Sigmoid colon (tissue), 6 donors: ENCODE measurements at regions not wholly inside any gene's neighbourhood (a gene's known extent, or its start where the extent isn't known, plus 50 kb on each side); places are given as distances from the start of the nearest gene placed in this dataset.

ENCODE experiments used
- DNase-seq: peaks from one replicate; pipeline ENCODE4 v3.0.0-alpha.2; 2019
- H3K27ac ChIP-seq, 4 donors: fragments of 200-600 bp; sonication (generic); one replicate each; pipeline ENCODE4 v1.5.1; 2016 to 2019; ENCODE audit warnings: mild to moderate bottlenecking in 1 of 4
- H3K27me3 ChIP-seq, 3 donors: fragments of 200-600 bp; sonication (generic); one replicate each; pipeline ENCODE4 v1.5.1; 2019; ENCODE audit warnings: mild to moderate bottlenecking in 1 of 3
- H3K36me3 ChIP-seq, 4 donors: fragments of 200-600 bp; sonication (generic); one replicate each; pipeline ENCODE4 v1.5.1; 2016 to 2019
- H3K4me1 ChIP-seq, 4 donors: fragments of 200-600 bp; sonication (generic); one replicate each; pipeline ENCODE4 v1.5.1; 2017 to 2019
- H3K4me3 ChIP-seq, 4 donors: fragments of 200-600 bp; sonication (generic); one replicate each; pipeline ENCODE4 v1.5.1; 2017 to 2019; ENCODE audit warnings: mild to moderate bottlenecking in 2 of 4, moderate library complexity in 1 of 4
- H3K9me3 ChIP-seq, 4 donors: fragments of 200-600 bp in 3 of 4; sonication (generic) in 3 of 4; one replicate each; pipeline versions ENCODE4 v1.5.1 to v1.6.1; 2013 to 2019
- CTCF ChIP-seq, 4 experiments: fragments of 450-650 bp in 3 of 4; fragments of 200-600 bp in 1 of 4; IDR thresholded peaks; one replicate each; pipeline ENCODE4 v1.5.1; 2016 to 2019; ENCODE audit warnings: antibody characterized with exemption in 4 of 4, mild to moderate bottlenecking in 3 of 4, moderate library complexity in 2 of 4
- EP300 ChIP-seq, 4 donors: sonication (generic); formaldehyde crosslinking; IDR thresholded peaks; one replicate each; pipeline ENCODE4 v1.6.1; 2017; ENCODE audit warnings: antibody characterized with exemption in 4 of 4
- POLR2A ChIP-seq, 2 donors: fragments of 450-650 bp; IDR thresholded peaks; one replicate each; pipeline ENCODE4 v1.6.1; 2016; ENCODE audit warnings: antibody characterized with exemption in 2 of 2, mild to moderate bottlenecking in 2 of 2, moderate library complexity in 2 of 2
- POLR2AphosphoS5 ChIP-seq, 4 donors: sonication (generic); formaldehyde crosslinking; IDR thresholded peaks; one replicate each; pipeline ENCODE4 v1.6.1; 2017; ENCODE audit warnings: antibody characterized with exemption in 4 of 4
- WGBS, 2 donors: extraction: QIAGEN DNeasy Blood & Tissue Kit; methylation state at CpG; one replicate each; pipeline ENCODE4 v1.1.7; 2013; 5-methylcytosine and 5-hydroxymethylcytosine counted together
- intact Hi-C: fragments of 100-400 bp; cut with DNase I; formaldehyde crosslinking; loops from one replicate; pipeline ENCODE4 v1.15.1; 2023
- donor health status: healthy with polysubstance abuse.
- donor health status: healthy.

GRCh38 chr13:97140611-97141010, 81.5 kb upstream of the MBNL2 start:
- DNase-seq, result no peak
- Histone ChIP-seq H3K9me3 (no peaks in the 10 kb centered on the region), H3K36me3 (no peaks in the 10 kb centered on the region), H3K4me3 (no peak overlapping the region), H3K4me1 (peaks cover 0 to 37% (median 19%) of the 10 kb centered on the region in 4 donors), H3K27me3 (no peaks in the 10 kb centered on the region), H3K27ac (peak overlapping the region in 1 of 4 donors; percentile 55)
- intact Hi-C loops, result no loop called here
- WGBS, 2 donors, result 32 to 57% methylated on average over 3 of the region's 3 CpGs
- TF ChIP-seq EP300 (IDR thresholded peaks at IDR 0.05) (no peak), POLR2AphosphoS5 (IDR thresholded peaks at IDR 0.05) (no peak), POLR2A (IDR thresholded peaks at IDR 0.05) (no peak), CTCF (IDR thresholded peaks at IDR 0.05) (no peak)

DNA sequence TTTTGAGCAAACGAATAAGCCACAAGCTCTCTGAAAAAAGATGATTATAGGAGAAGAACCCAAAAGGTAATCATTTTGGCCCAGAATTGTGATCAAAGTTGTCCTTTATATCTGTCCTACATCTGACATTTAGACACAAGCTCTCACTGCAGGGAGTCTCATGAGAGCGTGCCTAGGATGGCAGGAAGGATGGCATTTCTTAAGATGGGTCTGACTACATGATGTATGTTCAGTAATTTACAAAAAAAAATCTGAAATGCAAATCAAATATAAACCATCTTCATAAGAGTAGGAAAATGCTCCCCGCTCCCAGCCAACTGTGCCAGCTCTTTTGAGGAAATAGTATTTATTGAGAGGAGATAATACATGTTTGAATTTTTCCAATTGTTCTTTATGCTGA, 81.0 kb upstream of the MBNL2 start:
- Histone ChIP-seq H3K9me3 (no peaks in the 10 kb centered on the region), H3K4me3 (peak overlapping the region in 1 of 4 donors; percentile 16), H3K27me3 (no peaks in the 10 kb centered on the region), H3K4me1 (peaks cover 0 to 37% (median 19%) of the 10 kb centered on the region in 4 donors), H3K36me3 (no peaks in the 10 kb centered on the region), H3K27ac (peak overlapping the region in 3 of 4 donors; percentile 30 to 55 (median 41))
- intact Hi-C loops, result no loop called here
- TF ChIP-seq CTCF (IDR thresholded peaks at IDR 0.05) (no peak), POLR2AphosphoS5 (IDR thresholded peaks at IDR 0.05) (no peak)
- no peak for DNase-seq
- 17 to 63% methylated on average over 3 of the region's 3 CpGs for WGBS, 2 donors

GRCh38 chr13:97141564-97142005, 80.5 kb upstream of the MBNL2 start:
- DNase-seq, result peak; percentile 73
- peak overlapping the region in 3 of 4 donors; percentile 30 to 55 (median 41) for H3K27ac ChIP-seq

GRCh38 chr13:97142452-97142851, 79.7 kb upstream of the MBNL2 start:
- Histone ChIP-seq H3K27ac (peak overlapping the region in 1 of 4 donors; percentile 41), H3K4me3 (peak overlapping the region in 3 of 4 donors; percentile 8 to 16 (median 9)), H3K36me3 (no peaks in the 10 kb centered on the region), H3K27me3 (no peaks in the 10 kb centered on the region), H3K9me3 (no peaks in the 10 kb centered on the region), H3K4me1 (peaks cover 0 to 30% (median 19%) of the 10 kb centered on the region in 4 donors)
- intact Hi-C loops, result no loop called here
- 14 to 42% methylated on average over 8 of the region's 8 CpGs for WGBS, 2 donors
- TF ChIP-seq EP300 (IDR thresholded peaks at IDR 0.05) (no peak), CTCF (IDR thresholded peaks at IDR 0.05) (no peak), POLR2A (IDR thresholded peaks at IDR 0.05) (no peak), POLR2AphosphoS5 (IDR thresholded peaks at IDR 0.05) (no peak)
- DNase-seq, result no peak

More at GRCh38 chr13:97141564-97142005, 80.5 kb upstream of the MBNL2 start:
- H3K9me3 ChIP-seq, result no peaks in the 10 kb centered on the region
- no peaks in the 10 kb centered on the region for H3K27me3 ChIP-seq
- WGBS, 2 donors, result 1 to 29% methylated on average over 5 of the region's 5 CpGs
- H3K4me3 ChIP-seq, result peak overlapping the region in 2 of 4 donors; percentile 12 to 16
- TF ChIP-seq POLR2A (IDR thresholded peaks at IDR 0.05) (peak in 1 of 2 donors; percentile 51), POLR2AphosphoS5 (IDR thresholded peaks at IDR 0.05) (peak in 3 of 4 donors; percentile 54 to 60 (median 54)), CTCF (IDR thresholded peaks at IDR 0.05) (no peak)
- H3K36me3 ChIP-seq, result no peaks in the 10 kb centered on the region
- peaks cover 0 to 32% (median 19%) of the 10 kb centered on the region in 4 donors for H3K4me1 ChIP-seq
- intact Hi-C loops, result no loop called here

GRCh38 chr13:97145057-97145456, 77.1 kb upstream of the MBNL2 start:
- no peaks in the 10 kb centered on the region for H3K27me3 ChIP-seq
- intact Hi-C loops, result no loop called here
- WGBS, 2 donors, result 96 to 98% methylated on average over 2 of the region's 2 CpGs
- H3K9me3 ChIP-seq, result no peaks in the 10 kb centered on the region
- DNase-seq, result no peak
- H3K4me3 ChIP-seq, result no peak overlapping the region
- H3K4me1 ChIP-seq, result peaks cover 0 to 28% (median 19%) of the 10 kb centered on the region in 4 donors
- no peak for TF ChIP-seq POLR2A (IDR thresholded peaks at IDR 0.05)
- no peak for TF ChIP-seq CTCF (IDR thresholded peaks at IDR 0.05)
- no peak for TF ChIP-seq POLR2AphosphoS5 (IDR thresholded peaks at IDR 0.05)
- no peak for TF ChIP-seq EP300 (IDR thresholded peaks at IDR 0.05)
- H3K36me3 ChIP-seq, result no peaks in the 10 kb centered on the region
- H3K27ac ChIP-seq, result no peak overlapping the region
